PC-9 (cell line): ENCODE measurements at regions not wholly inside any gene's neighbourhood (a gene's known extent, or its start where the extent isn't known, plus 50 kb on each side); places are given as distances from the start of the nearest gene placed in this dataset.

Experiments used
- BruUV-seq: library from RNA; stranded (reverse); fragments of 400-500 nt; replicated peaks from 2 replicates; lab custom pipeline; 2021; lab: Mats Ljungman, UMichigan
- CTCF ChIA-PET: fragments of 300-600 bp; sonication (Branson Sonifier 250); formaldehyde crosslinking; loops from one replicate; lab custom pipeline; 2022; ENCODE audit warnings: antibody characterized with exemption; lab: Charles Lee
- POLR2A ChIA-PET: fragments of 300-600 bp; sonication (Branson Sonifier 250); formaldehyde crosslinking; loops from one replicate; lab custom pipeline; 2022; ENCODE audit warnings: antibody characterized with exemption; ENCODE audit not compliant: unreplicated experiment; lab: Charles Lee
- DNase-seq, 2 experiments: peaks; one replicate each; pipeline versions ENCODE4 v3.0.0 to v3.0.0-alpha.2; 2015 to 2022; ENCODE audit warnings: mixed read lengths in 1 of 2
- H2AFZ ChIP-seq: fragments of 200-600 bp; sonication (generic); 2 replicates; pipeline ENCODE4 v1.8.1; 2017; ENCODE audit warnings: antibody characterized with exemption
- H3F3A ChIP-seq: fragments of 200-600 bp; sonication (generic); 2 replicates; pipeline ENCODE4 v1.8.1; 2017; ENCODE audit warnings: antibody characterized with exemption, mild to moderate bottlenecking, low read depth; ENCODE audit not compliant: insufficient read depth
- H3K27ac ChIP-seq: fragments of 200-600 bp; sonication (generic); 2 replicates; pipeline ENCODE4 v1.6.1; 2016; ENCODE audit warnings: mixed run types
- H3K27me3 ChIP-seq: fragments of 200-600 bp; sonication (generic); 2 replicates; pipeline ENCODE4 v1.6.1; 2016; ENCODE audit warnings: low read depth, mixed run types; ENCODE audit not compliant: insufficient read depth
- H3K36me3 ChIP-seq: fragments of 200-600 bp; sonication (generic); 2 replicates; pipeline ENCODE4 v1.6.1; 2016; ENCODE audit warnings: low read depth, mixed run types
- H3K4me1 ChIP-seq: fragments of 200-600 bp; sonication (generic); replicated peaks from 2 replicates; pipeline ENCODE4 v1.6.1; 2016; ENCODE audit warnings: mixed run types; ENCODE audit not compliant: insufficient read depth
- H3K4me2 ChIP-seq: fragments of 200-600 bp; sonication (generic); 2 replicates; pipeline ENCODE4 v1.6.1; 2017; ENCODE audit warnings: mixed run types
- H3K4me3 ChIP-seq: fragments of 200-600 bp; sonication (generic); 2 replicates; pipeline ENCODE4 v1.6.1; 2016; ENCODE audit warnings: mixed run types
- H3K79me2 ChIP-seq: fragments of 200-600 bp; sonication (generic); 2 replicates; pipeline ENCODE4 v1.6.1; 2017; ENCODE audit warnings: low read depth, mixed run types
- H3K9me2 ChIP-seq: fragments of 200-600 bp; sonication (generic); 2 replicates; pipeline ENCODE4 v1.8.1; 2017; ENCODE audit warnings: mild to moderate bottlenecking; ENCODE audit not compliant: insufficient read depth
- H3K9me3 ChIP-seq: fragments of 200-600 bp; sonication (generic); 2 replicates; pipeline ENCODE4 v1.8.1; 2016; ENCODE audit warnings: low read depth; ENCODE audit not compliant: insufficient read depth
- H4K20me1 ChIP-seq: fragments of 200-600 bp; sonication (generic); 2 replicates; pipeline ENCODE4 v1.8.1; 2017; ENCODE audit not compliant: insufficient read depth
- EZH2 ChIP-seq: fragments of 200-600 bp; sonication (generic); IDR thresholded peaks from 2 replicates; pipeline ENCODE4 v1.8.0; 2017; ENCODE audit warnings: antibody characterized with exemption, low read depth
- intact Hi-C: fragments of 100-400 bp; cut with micrococcal nuclease; formaldehyde crosslinking; loops from one replicate; pipeline ENCODE4 v1.10.0; 2022; ENCODE audit not compliant: unreplicated experiment
- TF ChIP-seq, protein P1 (sequence below): fragments of 200-600 bp; sonication (generic); conservative IDR thresholded peaks from 2 replicates; pipeline ENCODE4 v1.6.1; 2017; ENCODE audit warnings: mixed run types, antibody characterized with exemption, mild to moderate bottlenecking, moderate library complexity

DNA sequence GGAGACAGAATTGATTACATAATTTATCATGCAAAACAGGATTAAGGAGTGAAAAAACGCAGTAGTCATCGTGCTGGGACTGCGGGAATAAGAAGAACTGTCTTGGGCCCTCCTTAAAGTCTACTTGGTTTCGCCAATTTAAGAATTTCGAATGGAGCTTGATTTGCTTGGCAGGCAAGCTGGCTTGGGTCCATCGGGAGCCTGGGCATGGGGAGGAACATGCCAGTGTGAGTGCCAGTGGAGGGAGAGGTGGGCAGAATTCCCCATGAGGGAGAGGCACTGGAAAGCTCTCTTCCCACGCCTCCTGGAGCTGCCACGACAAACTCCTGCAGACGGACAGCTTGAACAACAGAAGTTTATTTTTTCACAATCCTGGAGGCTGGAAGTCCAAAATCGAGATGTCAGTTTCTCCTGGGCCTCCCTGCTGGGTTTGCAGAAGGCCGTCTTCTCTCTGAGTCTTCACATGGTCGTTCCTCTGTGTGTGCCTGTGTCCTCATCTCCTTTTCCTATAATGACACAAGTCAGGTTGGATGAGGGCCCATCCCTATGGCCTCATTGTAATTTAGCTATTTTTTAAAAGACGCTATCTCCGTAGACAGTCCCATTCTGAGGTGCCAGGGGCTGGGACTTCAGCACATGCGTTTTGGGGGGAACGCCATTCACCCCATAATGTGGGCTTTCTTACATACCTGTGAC, 528.7 kb upstream of the DPP6 start:
- H3F3A ChIP-seq, result no peaks in the 10 kb centered on the region
- H4K20me1 ChIP-seq, result no peaks in the 10 kb centered on the region
- H3K36me3 ChIP-seq, result no peaks in the 10 kb centered on the region
- peaks cover 78% of the 10 kb centered on the region for H3K27me3 ChIP-seq
- no peak overlapping the region for H3K27ac ChIP-seq
- no peak for DNase-seq
- H3K9me3 ChIP-seq, result no peaks in the 10 kb centered on the region
- H3K79me2 ChIP-seq, result no peaks in the 10 kb centered on the region
- no peak overlapping the region for H3K4me2 ChIP-seq
- H3K9me2 ChIP-seq, result no peaks in the 10 kb centered on the region
- intact Hi-C loops, result no loop called here
- TF ChIP-seq, protein P1, sequence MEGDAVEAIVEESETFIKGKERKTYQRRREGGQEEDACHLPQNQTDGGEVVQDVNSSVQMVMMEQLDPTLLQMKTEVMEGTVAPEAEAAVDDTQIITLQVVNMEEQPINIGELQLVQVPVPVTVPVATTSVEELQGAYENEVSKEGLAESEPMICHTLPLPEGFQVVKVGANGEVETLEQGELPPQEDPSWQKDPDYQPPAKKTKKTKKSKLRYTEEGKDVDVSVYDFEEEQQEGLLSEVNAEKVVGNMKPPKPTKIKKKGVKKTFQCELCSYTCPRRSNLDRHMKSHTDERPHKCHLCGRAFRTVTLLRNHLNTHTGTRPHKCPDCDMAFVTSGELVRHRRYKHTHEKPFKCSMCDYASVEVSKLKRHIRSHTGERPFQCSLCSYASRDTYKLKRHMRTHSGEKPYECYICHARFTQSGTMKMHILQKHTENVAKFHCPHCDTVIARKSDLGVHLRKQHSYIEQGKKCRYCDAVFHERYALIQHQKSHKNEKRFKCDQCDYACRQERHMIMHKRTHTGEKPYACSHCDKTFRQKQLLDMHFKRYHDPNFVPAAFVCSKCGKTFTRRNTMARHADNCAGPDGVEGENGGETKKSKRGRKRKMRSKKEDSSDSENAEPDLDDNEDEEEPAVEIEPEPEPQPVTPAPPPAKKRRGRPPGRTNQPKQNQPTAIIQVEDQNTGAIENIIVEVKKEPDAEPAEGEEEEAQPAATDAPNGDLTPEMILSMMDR, result no peak
- TF ChIP-seq EZH2, result no peak
- ChIA-PET POLR2A (no interaction called here), CTCF (no interaction called here)
- H2AFZ ChIP-seq, result no peak overlapping the region
- H3K4me3 ChIP-seq, result no peak overlapping the region
- no peaks in the 10 kb centered on the region for H3K4me1 ChIP-seq
- BruUV-seq, result no TSS peak

DNA sequence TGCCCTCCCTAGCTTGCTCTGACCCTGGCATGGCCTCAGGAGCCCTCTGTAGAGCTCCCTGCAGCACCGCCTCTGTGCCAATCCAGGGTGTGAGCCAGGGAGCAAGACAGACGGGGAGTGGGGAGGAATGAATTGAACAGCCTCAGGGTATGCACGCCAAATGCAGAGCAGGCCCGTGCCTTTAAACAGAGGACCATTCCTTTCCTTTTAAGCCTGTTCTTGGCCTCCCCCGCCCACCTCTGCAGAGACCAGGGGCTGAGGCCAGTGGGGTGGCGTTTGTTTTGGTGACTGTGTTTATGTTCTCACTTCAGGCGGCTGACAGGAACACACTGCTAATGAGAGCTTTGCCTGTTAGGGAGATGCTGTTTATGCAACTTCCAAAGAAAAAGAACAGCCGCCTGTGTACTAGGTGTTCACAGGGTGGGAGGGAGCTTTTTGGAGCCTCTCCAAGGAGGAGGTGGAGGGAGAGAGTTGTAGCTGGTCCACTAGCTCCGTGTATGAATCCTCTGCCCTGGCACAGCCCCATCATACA, 528.1 kb upstream of the DPP6 start:
- BruUV-seq, result no TSS peak
- no peaks in the 10 kb centered on the region for H3K9me2 ChIP-seq
- H3F3A ChIP-seq, result no peaks in the 10 kb centered on the region
- H4K20me1 ChIP-seq, result no peaks in the 10 kb centered on the region
- H3K27ac ChIP-seq, result no peak overlapping the region
- no peak overlapping the region for H2AFZ ChIP-seq
- ChIA-PET POLR2A (no interaction called here), CTCF (no interaction called here)
- no peaks in the 10 kb centered on the region for H3K36me3 ChIP-seq
- no peaks in the 10 kb centered on the region for H3K9me3 ChIP-seq
- H3K27me3 ChIP-seq, result peaks cover 83% of the 10 kb centered on the region
- no peak for DNase-seq
- H3K4me2 ChIP-seq, result no peak overlapping the region
- TF ChIP-seq EZH2, result no peak
- TF ChIP-seq, protein P1, result no peak
- H3K79me2 ChIP-seq, result no peaks in the 10 kb centered on the region
- H3K4me3 ChIP-seq, result no peak overlapping the region
- intact Hi-C loops, result no loop called here
- no peaks in the 10 kb centered on the region for H3K4me1 ChIP-seq

DNA sequence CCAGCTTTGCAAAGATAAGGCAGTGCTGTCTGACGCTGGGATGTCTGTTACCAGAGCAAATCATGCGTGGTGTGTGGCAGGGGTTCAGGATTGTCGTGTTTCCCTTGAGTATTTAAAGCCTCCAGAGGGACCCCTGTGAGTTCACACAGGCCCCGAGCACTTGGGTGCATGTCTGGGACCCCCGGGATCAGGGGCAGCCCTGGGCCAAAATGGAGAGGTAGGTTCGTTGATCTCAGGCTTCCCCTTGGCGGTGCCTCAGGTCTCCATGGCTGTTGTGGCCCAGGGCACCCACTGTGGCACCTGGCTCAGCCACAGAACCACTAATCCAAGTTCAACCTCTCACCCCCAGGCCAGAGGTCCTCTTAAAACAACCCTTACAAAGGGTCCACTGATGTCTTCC, 523.1 kb upstream of the DPP6 start:
- no peaks in the 10 kb centered on the region for H4K20me1 ChIP-seq
- CTCF ChIA-PET, result no interaction called here
- intact Hi-C loops, result no loop called here
- POLR2A ChIA-PET, result no interaction called here
- no peaks in the 10 kb centered on the region for H3F3A ChIP-seq
- H2AFZ ChIP-seq, result no peak overlapping the region
- H3K4me3 ChIP-seq, result no peak overlapping the region
- peaks cover 66% of the 10 kb centered on the region for H3K27me3 ChIP-seq
- no peaks in the 10 kb centered on the region for H3K36me3 ChIP-seq
- H3K9me3 ChIP-seq, result no peaks in the 10 kb centered on the region
- no peak overlapping the region for H3K4me2 ChIP-seq
- BruUV-seq, result no TSS peak
- no peaks in the 10 kb centered on the region for H3K4me1 ChIP-seq
- TF ChIP-seq EZH2, result no peak
- TF ChIP-seq, protein P1, result no peak
- H3K9me2 ChIP-seq, result no peaks in the 10 kb centered on the region
- DNase-seq, result no peak
- H3K27ac ChIP-seq, result no peak overlapping the region
- H3K79me2 ChIP-seq, result no peaks in the 10 kb centered on the region
